ENCODE measurements at regions not wholly inside any gene's neighbourhood (a gene's known extent, or its start where the extent isn't known, plus 50 kb on each side); places are given as distances from the start of the nearest gene placed in this dataset.

- DNase-seq: no peak
Measured at GRCh38 chr5:15080219-15080618, 208.6 kb upstream of the ANKH start.

DNA sequence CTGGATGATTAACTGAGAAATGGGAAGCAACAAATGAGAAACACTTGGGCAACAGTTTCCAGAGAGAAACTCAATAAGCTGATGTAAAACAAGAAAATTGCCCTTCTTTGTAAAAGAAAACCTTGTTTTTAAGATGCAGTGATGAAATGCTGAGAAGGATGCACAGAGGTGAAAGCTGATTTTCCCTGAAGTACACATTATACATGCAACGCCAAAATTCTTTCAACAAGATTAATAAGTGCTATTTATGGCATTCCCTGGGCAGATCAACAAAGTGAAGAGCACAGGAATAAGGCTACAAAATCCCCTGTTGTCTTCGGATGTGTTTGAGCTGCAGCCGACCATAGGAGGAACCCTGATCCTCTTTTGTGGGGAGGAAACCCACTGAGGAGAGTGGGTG lies 208.0 kb upstream of the ANKH start:
- no peak for DNase-seq

DNA sequence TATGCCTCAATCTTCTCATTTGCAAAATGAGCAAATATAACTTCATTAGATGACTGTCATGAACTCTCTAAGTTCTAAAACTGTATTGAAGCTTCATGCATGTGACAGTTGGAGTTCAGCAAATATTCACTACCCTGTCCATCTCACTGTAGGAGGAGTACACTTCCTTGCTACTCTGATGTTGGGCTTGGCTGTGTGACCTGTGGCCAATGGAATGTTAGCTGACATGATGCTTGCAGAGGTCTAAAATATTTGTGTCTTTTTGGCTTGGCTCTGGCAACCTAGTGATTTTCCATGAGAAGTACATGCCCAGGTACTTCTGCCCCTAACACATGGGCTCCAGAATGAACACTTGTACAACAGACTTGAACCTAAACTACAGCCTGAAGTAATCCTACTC lies 203.1 kb upstream of the ANKH start:
- no peak for DNase-seq

GRCh38 chr5:15073453-15073852 lies 201.9 kb upstream of the ANKH start:
- no peak for DNase-seq

GRCh38 chr5:15070907-15071306 lies 199.3 kb upstream of the ANKH start:
- no peak for DNase-seq

DNA sequence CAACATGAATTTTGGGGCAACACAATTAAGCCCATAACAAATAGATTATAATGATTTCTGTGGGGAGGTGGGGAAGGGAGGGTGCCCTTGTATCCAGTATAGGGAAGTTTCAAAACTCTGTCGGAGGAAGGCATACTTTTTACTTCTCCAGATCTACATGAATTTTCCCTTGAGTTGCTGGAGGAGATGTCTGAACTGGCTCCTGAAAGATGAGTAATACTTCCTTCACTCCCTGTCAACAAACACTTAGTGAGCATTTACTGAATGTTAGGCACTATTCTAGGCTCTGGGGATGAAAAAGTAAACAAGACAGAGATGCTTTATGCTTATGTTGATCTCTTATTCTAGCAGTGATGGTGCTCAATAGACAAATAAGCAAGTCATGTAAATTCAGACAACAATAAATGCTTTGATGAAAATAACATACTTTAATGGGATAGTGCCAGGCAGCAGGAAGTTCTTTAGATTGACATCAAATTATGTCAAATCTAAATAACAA lies 197.9 kb upstream of the ANKH start:
- DNase-seq: no peak

GRCh38 chr5:15065091-15065490 lies 193.5 kb upstream of the ANKH start:
- no peak for DNase-seq

- DNase-seq: no peak
Measured at GRCh38 chr5:15064396-15064795, 192.8 kb upstream of the ANKH start.

- no peak for DNase-seq
Measured at GRCh38 chr5:15056988-15057592, 185.5 kb upstream of the ANKH start.

- DNase-seq: no peak
Measured at GRCh38 chr5:15044521-15044920, 172.9 kb upstream of the ANKH start.

DNA sequence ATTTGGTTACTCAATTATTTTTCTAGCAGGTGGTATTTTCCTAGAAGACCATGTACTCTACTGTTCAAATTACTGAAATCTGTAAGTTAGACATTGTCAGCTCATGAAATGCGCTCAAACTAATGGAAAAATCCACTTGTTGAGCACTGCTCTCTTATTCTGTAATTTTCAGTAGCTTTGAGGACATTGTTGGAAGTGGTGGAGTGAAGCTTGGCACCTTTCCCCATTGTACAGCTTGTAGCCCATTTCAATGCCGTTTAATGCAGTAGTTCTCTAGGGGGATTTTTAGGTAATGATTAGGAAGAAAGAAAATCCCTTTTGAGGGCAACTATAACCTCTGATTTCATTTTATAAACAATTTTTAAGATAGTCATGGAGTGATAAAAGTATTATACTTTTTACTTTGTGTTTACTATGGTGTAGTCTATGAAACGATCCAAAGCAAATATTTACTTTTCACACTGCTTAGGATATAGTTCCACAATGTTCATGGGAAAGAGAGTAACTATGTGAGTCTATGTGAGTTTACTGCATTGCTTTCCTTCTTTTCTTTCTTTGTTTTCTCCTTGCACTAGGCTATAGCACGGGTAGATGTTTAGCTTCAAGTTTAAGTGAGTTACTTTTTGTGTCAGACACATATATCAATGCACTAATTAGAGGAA lies 165.8 kb upstream of the ANKH start:
- DNase-seq: no peak

- DNase-seq: no peak
Measured at GRCh38 chr5:15034379-15034778, 162.8 kb upstream of the ANKH start.

- DNase-seq: no peak
Measured at GRCh38 chr5:15031180-15031579, 159.6 kb upstream of the ANKH start.

GRCh38 chr5:15027764-15028163 lies 156.2 kb upstream of the ANKH start:
- no peak for DNase-seq

- no peak for DNase-seq
Measured at GRCh38 chr5:15026944-15027343, 155.4 kb upstream of the ANKH start.

GRCh38 chr5:15026011-15026893 lies 154.7 kb upstream of the ANKH start:
- DNase-seq: no peak

DNA sequence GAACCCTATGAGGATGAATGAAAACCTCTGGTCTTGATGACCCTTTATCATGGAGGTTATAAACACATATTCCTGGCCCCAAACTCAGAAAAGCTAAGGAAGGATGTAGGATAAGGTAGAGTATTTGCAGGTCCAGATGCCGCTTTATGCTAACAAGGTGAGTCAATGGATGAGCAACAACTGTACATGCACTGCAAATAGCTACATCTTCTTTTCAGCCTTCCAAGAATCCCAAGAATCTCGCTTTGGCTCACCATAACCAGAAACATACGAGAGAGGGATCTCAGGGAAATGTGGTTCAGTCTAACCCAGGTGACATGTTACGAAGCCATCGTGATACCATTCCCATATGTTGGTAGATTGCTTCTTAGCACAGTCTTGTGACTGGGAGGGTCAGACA lies 152.3 kb upstream of the ANKH start:
- DNase-seq: no peak

- no peak for DNase-seq
Measured at GRCh38 chr5:15023266-15023665, 151.7 kb upstream of the ANKH start.

- no peak for DNase-seq
Measured at GRCh38 chr5:15021266-15022046, 149.9 kb upstream of the ANKH start.

- DNase-seq: no peak
Measured at GRCh38 chr5:15020736-15021135, 149.2 kb upstream of the ANKH start.

DNA sequence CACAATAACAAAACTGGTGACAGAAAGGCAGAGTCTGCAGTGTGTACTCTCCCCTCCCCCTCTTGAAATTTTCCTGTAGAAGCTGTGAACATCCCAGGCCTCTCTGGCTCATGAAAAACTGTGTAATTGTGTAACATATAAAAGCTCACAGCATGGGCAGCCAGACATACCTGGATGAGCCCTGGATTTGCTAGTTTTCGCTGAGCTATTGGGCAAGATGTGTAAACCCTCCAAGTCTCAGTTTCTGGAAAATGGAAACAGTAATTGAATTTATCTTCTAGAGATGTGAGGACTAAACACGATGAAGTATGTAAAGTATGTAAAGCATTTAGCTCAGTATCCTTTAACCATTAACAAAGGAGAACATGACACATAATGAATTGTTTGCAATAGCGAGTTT lies 143.2 kb upstream of the ANKH start:
- no peak for DNase-seq

DNA sequence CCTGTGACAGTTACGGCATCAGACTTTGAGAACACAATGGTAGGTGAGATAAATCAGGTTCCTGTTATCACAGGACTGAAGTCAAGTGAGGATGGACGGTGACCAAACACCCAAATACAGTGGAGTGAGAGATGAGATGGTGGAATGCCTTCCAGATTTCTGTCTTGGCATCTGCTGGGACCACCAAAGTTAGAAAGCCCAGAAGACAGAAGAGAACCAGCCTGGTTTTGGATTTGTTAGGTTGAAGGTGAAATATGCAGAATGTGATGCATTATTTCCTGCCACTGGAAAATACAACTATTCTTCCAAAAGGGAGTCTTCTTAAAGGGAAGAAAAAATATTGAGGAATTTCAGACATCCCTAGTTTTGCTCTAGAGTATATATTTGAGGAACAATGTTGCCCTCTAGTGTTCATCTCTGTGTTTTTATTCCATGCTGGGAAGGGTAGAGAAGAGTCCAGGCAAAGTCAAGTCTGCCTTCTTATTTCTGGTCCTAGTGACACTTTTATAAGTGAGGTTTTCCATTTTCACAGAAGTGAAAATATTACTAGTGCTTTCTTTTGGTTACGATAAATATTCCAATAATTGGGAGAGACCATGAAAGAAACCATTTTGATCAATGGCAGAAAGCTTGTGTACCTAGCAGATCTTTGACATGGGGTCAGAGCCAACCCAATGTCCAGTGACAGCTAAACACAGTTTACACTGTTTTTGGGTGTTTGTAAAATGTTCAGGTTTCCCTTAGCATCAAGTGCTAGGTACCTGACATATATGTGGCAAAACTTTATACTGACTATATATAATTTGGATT lies 142.3 kb upstream of the ANKH start:
- no peak for DNase-seq
